NCI-H226 (cell line): ENCODE measurements at regions not wholly inside any gene's neighbourhood (a gene's known extent, or its start where the extent isn't known, plus 50 kb on each side); places are given as distances from the start of the nearest gene placed in this dataset.

ENCODE experiments used
- DNase-seq: peaks from one replicate; pipeline ENCODE4 v3.0.0-alpha.2; 2015

DNA sequence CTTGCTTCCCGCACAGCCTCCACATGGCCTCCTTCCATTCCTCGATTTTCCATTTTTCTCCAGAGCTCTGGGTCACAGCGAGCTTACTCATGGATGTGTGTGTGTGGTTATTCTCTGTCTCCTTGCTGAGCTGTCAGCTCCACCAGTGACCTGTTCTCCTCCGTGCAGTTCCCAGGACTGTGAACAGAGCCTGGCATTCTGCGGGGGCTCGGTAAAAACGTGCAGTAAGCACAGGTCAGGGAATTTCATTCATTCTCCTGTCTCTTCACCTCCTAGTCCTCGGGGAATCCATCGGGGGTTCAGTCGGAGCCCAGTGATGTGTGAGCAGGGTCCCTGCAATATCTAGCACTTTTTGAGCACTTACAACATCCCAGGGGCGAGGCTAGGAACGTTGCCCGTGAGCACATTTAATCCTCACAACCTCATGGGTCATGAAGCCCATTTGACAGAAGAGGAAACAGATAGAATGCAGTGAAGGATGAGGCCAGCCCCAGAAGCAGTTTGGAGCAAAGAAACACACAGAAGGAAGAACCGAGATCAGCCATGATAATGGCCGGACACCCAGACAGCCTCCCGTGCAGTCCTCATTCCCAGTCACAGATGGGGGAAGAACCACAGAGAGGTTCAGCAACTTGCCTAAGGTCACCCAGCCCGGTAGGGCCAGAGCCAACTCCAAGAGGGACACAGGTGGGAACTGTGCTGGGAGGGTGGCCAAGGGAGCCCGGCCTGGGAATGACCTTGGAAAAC, 183.2 kb upstream of the GSE1 start:
- DNase-seq = no peak

DNA sequence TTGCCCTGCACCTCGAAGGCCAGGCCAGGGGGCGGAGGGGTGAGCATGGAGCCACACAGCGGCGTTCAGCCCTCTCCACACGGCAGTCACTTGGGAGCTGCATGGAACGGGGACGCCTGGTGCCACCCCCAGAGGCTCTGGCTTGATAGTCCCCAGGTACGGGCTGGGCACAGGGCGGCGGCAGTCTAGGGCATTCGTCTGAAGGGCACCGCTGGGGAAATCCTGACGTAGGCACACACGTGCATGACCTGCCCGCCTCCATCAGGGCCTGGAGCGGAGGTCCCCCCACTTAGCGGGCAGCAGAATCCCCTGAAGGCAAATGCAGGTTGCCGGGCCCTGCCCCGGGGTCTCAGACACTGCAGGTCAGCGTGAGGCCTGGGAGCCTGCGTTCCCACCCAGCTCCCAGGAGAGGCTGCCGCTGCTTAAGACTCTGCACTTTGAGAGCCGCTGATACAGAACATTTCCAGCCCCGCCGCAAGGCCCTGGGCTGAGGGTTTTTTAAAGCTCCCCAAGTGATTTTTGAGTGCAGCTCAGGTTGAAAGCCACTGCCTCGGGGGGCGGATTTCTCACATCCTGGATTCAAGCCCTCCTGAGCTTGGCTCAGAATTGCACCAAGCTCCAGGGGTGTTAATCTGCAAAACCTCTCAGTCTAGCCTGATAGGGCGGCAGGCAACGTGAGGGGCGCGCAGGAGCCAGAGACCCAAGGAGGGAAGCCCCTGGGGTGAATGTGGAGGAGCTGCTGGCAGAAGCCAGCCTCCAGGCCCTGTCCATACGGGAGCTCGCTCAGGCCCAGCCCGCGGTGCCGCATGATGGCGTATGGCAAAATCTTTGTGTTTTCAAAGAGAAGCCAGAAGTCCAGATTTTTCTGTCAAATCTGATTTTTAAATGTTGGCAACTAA, 182.3 kb upstream of the GSE1 start:
- no peak for DNase-seq

DNA sequence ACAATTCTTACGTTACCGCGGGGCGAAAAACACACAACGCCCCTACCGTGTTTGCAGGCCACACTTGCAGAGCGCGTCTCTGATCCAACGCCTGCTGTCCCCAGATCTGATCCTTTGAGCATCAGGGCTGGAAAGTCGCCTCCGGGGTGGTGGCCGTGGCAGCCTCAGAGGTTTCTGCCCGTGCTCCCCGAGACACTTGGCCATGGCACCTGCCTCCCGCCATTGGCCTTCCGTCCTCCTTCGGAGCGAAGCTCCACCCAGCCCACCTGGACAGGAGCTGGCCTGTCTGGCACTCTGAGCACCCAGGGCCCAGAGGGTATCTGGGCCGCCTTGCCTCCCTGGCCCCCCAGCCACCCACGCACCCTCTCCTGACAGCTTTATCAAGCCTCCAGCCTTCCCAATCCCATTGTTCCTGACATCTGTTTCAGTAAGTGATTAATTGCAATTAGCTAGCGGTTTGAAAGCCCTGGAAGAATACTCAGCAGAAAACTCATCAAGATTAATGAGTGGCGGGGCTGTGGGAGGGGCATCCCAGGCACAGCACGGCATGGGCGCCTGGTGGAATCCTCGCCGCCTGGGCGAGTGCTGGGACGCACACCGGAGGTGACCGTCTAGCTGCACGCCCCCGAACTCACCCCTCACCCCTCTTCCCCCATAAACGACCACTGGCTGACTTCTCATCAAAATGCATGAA, 181.5 kb upstream of the GSE1 start:
- no peak for DNase-seq

DNA sequence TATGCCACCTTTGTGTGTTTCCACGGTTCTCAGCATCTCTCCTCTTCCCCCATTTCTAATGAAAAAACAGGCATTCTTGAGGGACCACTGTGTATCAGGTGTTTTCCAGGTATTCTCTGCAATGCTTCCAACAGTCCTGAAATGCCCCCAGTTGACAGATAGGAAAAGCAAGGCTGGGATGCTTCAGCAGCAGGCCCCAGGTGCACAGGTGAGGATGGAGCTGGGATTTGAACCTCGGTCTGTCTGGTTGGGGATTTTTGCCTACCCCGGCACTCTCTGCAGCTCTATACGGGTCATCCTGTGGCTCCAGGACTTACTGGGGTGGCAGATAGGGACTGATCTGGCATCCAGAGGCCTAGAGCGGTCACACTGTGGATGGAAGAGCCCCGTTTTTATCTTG, 180.5 kb upstream of the GSE1 start:
- no peak for DNase-seq

DNA sequence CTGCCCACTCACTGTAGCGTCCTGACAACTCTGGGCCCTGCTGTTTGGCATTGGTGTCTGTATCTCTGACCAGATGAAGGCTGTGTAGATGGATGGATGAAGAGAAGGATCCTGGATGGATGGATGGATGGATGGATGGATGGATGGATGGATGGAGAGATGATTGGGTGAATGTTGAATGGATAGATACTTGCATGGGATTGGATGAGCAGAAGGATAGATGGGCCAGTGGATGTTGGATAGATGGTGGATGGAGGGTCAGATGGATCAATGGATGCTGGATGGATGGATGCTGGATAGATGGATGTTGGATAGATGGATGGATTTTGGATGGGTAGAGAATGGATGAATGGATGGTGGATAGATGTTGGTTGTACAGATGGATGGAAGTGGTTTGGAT, 179.6 kb upstream of the GSE1 start:
- DNase-seq = no peak

DNA sequence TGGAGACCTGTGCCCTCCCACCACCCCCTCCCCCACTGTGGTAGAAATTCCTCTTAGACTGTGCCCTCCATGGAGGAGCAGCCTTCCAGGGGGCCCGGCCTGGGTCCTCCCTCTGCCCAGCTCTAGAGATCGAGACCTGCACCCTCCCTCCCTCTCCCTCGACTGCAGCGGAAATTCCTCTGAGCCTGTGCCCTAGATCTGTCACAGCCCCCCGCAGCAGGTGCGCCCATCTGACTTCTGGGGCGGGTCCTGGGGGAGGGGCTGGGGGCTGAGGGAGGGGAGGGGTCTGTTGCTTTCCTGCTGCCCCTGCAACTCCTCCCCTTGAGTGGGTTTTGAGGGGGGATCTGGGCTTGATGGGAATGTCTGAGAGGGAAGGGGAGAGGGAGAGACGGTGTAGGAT, 177.8 kb upstream of the GSE1 start:
- DNase-seq = no peak

DNA sequence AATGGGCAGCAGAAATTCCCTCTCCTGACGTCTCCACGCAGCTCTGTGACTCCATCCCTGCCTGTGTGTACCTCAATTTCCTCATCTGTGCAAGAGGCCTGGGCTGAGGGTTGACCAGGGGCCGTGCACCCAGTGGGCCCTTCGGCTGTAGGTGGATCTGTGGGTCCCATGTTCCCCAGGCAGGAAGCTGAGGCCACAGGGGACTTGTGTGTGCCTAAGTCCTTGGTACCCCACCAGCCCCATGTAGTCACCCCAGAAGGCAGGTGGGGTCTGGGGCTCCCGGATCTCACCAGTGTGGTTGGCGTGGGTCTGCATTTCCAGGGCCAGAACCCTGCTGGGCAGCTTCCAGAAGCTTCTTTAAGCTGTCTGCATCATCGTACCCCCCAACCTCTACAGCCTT, 177.4 kb upstream of the GSE1 start:
- DNase-seq = no peak

DNA sequence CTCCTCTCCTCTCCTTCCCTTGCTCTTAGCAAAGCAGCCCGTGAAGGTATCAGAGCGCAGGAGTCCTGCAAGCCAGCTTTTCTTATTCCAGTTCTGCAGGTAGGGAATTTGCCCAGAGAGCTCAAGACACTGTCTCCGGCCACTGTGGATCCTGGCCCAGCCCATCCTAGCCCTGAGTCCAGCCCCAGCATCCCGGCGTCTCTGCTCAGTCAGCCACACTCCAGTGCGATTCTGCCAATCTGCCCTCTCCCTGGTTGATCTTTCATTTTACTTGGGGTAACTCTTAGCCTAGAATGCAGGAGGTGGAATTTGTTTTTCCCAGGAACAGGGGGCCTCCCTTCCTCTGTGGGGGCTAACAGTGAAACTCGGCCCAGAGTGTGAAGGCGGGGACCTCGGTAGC, 176.9 kb upstream of the GSE1 start:
- DNase-seq = no peak

DNA sequence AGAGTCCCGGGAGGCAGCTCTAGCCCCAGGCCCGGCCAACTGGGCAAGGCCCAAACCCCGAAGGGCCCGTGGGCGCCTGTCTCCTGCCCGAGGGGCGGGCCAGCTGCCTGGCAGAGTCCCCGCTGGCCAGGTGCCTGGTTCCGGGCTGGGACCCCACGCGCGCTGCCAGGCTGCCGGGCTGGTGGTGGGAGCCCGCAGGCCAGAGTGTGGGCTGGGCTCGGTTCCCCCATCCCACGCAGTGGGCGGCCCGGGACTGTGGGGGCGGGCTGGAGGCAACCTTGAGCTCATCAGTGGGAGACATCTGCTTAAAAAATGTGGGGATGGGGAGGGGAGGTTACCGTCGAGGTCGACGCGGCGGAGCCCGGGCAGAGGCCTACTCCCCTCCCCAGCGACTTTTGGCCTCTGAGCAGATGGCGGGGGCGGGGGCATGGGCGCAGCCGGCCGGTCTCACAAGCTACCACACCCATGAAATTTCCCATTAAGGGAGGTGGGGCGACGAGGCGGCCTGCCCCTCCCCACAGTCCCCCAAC, 176.4 kb upstream of the GSE1 start:
- DNase-seq = no peak

DNA sequence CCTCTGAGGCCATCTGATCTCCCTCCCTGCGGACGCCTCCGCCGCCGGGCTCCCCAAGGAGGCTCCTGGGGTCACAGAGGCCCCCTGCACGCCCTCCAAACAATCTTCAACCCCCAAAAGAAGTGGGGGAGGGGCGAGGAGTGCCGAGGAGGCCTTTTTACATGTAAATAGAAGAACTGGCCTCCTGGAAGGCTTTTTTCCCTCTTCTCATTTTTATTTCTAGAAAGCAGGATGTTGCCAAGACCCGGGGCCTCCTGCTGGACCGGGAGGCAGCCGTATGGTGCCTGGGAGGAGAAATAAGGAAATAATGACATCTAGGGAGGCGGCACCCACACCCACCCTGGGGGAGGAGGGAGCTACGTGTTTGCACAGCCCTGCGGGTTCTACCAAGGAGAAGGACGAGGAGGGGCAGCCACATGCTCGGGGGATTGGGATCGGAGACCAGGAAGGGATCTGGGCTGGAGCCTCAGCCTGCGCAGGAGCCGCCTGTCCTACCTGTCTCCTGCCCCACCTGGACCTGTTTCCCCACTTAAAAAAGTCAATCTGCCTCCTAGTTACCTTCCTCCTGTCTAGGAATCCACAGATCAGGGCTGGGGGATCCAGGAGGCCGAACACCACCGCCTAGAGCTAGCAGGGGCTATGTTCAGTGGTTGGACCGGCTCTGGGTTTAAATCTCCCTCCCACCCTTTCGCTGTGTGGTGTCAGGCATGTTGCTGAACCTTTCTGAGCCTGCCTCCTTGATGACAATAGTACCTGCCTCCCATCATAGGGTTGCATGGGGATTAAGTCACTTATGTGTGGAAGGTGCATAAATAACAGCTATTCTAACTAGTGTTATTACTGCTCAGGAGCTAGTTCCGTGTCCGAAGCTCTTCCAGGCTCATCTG, 175.7 kb upstream of the GSE1 start:
- DNase-seq = no peak

DNA sequence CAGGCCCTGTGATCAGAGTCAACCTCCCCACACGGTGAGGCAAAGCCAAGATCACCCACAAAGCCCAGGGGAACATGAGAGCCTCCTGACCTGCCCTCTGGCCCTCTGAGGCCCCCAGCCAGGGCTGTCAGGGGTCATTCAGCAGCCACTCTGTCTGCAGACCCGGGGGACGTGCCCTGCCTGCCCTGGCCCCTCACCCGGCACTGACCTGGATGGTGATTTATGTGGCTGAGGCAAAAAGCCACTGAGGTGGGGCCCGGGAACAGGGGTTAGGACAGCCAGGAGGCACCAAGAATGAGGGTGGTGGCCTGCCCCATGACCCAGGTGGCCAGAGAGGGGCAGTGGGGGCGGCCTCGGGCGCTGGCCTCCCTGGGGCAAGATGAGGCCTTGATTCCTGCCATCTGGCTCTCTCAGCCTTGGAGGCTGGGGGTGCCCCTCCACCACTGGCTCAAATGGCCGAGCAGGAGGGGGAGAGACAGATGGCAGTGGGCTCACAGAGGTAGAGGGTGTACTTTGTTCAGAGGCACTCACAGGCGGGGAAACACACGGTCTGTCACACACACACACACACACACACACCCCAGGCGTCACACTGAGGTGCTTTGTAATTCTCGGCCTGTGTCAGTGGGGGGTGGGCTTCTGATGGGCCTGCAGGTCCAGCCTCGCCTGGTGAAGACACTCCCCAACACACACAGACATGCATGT, 174.0 kb upstream of the GSE1 start:
- DNase-seq = no peak

DNA sequence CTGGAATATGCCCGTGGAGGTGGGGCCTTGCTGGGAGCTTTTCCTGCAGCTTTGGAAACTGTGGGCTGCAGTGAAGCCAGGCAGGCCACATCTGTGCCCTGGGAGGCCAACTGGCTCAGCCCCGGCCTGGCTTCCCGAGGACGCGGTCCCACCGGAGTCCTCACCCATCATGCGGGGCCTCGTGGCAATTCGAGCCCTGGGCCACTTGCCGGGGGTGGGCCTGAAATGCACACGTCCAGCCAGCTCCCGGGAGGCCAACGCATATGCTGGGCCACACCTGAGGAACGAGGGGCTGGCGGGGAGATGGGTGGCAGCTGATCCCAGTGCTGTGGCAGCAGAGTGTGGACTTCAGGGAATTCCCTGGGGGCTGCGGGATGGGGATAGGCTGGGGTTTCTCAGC, 172.4 kb upstream of the GSE1 start:
- DNase-seq = no peak

DNA sequence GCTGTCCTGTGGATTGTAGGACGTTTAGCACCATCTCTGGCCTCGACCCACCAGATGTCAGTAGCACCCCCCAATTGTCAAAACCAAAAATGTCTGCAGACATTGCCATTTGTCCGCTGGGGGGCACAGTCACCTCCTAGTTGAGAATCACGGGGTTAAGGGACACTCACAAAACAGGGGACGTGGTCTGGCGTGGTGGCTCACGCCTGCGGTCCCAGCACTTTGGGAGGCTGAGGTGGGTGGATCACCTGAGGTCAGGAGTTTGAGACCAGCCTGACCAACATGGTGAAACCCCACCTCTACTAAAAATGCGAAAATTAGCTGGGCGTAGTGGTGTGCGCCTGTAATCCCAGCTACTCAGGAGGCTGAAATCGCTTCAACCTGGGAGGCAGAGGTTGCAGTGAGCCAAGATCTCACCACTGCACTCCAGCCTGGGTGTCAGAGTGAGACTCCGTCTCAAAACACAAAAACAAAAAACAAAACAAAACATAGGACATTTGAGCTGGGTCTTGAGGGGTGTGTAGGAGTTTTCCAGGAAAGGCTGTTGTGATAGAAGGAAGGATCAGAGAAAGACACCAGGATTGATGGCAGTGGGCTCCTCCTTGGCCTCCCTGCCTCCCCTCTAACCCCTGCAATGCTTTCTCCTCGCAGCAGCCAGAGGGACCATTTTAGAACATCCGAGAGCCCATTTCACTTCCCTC, 171.8 kb upstream of the GSE1 start:
- DNase-seq = no peak

DNA sequence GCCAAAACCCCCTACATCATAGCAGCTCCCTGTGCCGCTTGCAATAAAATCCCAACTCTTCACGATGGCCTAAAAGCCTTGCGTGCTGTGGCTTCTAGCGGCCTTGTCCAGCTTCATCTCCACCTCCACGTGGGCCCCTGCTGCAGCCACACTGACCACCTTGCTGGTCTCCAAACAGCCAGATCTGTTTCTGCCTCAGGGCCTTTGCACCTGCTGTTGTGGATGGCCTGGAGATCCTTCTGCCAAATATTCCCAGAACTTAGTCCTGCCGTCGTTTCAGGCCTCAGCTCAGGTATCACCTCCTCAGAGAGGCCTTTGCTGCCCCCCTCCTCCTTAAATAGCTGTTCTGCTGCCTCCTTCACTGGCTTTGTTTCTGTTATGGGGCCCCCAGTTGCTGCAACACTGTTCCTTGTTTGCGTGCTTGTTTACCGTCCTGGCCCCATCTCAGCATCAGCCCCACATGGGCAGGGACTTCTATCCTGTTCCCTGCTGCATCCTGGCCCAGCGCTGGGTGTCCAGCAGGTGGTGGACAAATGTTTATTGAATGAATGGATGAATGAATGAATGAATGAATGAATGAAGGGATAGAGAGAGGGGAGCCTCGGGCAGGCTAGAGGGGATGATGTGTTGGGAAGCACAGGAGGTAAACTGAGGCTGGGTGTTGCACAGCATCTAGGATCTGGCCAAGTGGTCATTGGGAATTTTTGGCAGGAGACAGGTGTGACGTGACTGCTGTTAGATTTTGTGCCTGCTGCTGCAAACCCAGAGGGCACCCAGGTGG, 171.0 kb upstream of the GSE1 start:
- no peak for DNase-seq

DNA sequence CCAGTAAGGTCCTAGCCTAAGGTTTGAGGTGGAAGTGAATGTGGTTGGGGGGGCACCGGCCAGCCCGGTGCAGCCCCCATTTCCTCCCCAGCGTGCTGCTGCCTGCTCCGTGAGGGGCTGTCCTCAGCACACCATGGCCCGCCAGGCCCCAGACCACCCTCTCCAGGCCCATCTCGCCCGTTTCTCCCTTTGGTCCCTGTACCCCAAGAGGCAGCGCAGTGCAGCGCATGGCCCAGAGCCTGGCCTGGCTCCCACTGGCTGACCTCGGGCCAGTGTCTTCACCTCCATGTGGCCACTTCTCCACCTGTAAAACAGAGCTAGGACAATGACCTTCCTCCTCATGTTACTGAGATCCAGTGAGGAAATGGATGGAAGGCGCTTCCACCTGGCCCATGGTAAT, 170.0 kb upstream of the GSE1 start:
- DNase-seq = no peak

DNA sequence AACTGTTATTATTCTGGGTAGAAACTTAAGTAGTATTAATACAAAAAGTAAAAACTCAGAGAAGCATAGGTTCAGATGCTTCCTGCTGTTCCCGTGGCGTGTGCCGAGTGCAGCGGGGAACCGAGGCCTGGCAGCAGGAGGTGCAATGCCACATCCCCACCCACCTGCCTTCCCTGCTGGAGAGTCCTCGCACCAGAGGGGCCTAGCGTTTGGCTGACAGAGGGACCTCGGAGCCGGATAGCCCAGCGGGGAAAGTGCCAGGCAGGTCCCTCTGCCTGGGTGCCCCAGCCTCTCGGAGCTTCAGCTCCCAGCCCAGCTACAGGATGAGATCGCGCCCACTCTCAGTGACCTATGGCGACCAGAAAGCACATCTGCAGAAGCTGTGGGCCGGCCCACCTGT, 169.6 kb upstream of the GSE1 start:
- no peak for DNase-seq

DNA sequence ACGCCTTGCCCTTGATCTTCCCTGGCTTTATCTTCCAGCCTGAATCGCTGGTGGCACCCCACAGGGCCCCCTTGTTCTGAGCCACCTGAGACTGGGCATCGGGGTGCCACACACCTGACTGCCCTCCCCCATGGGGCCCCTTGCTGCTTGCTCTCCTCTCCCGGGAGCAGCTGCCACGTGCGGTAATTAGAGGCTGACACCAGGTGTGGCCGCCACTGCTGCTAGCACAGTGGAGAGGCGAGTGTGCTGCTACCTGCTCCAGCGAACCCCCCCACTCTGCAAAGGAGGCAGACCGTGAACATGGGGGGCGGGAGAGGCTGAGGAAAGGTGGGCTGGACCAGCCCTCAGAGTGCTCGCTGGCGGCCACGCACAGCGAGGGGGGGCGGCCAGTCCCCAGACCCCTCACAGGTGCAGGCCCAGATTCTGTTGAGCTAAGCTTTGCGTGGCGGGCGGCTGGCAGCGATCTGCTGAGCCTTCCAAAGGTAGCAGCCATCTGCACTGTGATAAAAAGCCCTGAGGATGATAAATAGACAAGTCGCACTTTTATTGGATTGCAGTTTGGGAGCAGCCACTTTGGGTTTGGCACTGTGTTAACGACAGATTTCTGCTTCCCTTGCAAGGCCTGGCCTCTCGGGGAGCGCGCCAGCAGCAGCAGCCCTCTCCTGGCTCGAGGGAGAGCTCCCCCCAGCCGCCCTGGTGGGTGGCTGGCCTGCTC, 167.9 kb upstream of the GSE1 start:
- no peak for DNase-seq

DNA sequence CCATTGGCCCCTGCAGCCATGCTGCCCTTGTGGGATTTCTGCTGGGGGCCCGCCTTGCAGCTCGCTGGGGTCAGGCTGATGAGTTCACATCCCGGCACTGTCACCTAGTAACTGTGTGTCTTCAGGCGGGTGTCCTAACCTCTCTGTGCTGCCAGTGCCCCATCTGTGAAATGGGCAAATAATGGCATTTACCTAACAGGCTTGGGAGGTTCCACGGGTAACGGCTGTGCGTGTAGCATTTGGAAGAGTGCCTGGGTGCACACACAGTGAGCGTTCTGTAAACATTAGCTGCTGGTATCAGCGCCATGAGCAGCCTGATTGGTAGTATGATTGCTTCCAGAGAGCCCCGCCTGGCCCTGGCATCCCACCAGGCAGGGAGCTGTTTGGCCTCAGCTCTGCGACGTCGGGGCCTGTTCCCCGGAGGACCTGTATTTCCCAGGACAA, 167.3 kb upstream of the GSE1 start:
- no peak for DNase-seq

DNA sequence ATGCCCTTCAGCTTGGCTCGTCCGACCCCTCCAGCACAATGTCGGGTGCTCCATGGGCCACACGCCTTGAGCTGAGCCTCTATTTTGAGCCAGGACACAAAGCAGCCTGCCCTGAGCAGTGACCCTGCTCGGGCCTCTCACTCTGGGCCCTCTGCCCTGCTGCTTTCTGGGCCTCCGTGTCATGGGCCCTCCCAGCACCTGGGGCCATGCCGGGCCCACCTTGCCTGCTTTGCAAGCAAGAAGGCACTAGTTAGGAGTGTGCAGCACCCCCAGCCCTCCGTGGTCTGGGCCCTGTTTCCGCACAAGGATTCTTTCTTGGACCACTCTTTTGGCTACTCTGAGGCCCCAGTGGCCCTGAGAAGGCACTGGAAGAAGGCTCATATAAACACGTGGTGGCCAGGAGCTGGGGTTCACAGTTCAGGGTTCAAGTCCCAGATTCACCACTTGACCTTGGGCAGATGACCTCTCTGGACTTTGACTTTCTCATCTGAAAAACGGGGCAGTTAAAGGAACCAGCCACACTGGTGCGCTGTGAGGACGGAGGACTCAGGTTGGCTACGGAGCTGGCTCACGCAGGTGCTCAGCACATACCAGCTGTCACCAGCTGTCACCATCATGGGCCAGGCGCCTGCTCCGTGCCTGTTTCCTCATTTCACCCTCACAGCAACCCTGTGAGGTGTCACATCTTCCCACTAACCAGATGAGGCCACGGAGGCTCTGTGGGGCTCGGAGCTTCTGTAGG, 166.0 kb upstream of the GSE1 start:
- DNase-seq = no peak
